SHP77 (cell line): ENCODE measurements at regions not wholly inside any gene's neighbourhood (a gene's known extent, or its start where the extent isn't known, plus 50 kb on each side); places are given as distances from the start of the nearest gene placed in this dataset.
"Not testable (repeated sequence)": the region's sequence is repeated elsewhere in the genome, so short reads cannot be mapped to it uniquely, and the experiment has no call there.

Experiments
- DNase-seq, 2 experiments: peaks; one replicate each; lab custom pipeline; 2025; lab: John Stamatoyannopoulos, UW

DNA sequence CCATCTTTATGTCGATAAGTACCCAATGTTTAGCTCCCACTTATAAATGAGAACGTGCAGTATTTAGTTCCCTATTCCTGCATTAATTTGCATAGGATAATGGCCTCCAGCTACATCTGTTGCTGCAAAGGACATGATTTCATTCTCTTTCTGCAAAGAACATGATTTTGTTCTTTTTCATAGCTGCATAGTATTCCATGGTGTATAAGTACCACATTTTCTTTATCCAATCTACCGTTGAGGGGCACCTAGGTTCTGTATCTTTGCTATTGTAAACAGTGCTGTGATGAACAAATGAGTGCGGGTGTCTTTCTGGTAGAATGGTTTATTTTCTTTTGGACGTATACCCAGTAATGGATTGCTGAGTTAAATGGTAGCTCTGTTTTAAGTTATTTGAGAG is 63.0 kb downstream of the HLX start:
- DNase-seq = no peak

DNA sequence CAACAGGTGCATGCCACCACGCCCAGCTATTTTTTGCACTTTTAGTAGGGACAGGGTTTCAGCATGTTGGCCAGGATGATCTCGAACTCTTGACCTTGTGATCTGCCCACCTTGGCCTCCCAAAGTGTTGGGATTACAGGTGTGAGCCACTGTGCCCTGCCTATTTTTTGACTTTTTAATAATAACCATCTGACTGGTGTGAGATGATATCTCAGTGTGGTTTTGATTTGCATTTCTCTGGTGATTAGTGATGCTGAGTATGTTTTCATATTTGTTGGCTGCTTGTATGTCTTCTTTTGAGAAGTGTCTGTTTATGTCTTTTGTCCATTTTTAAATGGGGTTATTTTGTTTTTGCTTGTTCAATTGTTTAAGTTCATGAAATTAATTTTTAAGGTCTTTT is 63.7 kb downstream of the HLX start:
- not testable (repeated sequence) for DNase-seq

DNA sequence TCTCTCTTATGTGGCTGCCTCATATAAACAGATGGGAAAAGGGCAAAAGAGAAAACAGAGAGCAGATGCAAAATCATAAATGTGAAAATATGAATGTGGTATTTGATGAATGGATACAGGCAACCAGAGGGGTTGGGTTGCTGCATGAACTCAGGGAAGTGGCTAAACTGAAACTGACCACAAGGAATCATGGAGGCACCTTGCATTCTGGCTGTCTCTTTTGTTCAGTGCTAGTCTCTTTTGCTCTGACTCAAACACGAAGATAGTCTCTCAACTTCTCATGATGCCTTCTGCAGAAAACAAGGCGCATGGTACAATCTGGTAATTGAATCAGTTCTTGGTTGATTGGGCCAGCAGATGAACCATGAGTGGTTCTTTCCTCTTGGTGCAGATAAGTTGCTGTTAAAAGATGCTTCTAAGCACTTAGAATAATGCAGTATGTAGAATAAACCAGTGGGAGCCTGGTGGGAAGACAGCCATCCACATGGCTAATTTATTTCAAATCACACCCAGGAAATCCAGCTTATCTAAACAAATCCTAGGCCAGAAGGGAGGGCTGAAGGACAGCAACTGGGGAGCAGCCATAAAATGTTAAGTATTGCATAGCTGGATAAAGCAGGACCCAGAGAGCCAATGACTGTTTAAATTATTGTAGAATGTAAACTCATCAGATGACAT is 64.2 kb downstream of the HLX start:
- no peak for DNase-seq

DNA sequence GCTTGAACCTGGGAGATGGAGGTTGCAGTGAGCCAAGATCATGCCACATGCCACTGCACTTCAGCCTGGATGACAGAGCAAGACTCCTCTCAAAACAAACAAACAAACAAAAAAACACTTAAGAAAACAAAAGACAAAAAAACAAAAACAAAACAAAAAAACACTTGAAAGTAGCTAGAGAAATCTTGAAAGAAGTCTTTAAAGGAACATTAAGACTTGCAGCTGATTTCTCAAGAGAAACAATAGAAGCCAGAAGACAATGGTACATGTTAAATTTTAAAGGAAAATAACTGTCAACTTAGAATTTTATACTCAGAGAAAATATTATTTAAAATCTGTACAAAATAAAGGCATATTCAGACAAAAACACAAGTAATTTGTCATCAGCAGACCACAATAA is 71.3 kb downstream of the HLX start:
- no peak for DNase-seq

DNA sequence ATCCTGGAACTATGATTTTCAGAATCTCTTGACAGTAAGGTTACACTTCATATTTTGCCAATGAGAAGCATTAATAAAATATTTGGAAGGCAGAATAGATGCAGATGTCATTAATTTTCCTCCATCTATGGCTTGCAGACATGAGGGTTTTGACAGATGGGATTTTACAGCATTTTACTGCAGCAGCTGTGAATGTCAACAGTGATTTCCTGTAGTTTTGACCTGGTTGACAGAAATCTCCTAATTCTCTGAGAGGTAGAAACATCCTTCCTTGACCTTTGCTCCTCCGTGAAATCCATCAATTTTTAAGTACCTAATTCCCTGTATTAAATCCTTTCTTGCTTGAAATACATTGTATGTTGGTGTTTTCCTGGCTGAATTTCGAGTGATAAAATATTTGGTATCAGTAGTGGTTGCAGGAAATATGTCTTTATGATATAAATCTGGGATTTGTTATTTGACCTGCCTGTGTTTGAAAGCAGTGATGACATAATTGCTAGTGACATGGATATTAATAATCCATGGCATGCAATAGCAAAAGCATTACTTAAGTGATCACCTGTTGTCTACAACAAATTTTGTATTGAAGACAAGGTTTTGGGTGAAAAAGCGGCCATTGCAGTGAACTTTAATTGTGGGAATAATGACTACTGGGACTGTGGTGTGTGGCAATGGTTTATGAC is 73.9 kb downstream of the HLX start:
- no peak for DNase-seq

DNA sequence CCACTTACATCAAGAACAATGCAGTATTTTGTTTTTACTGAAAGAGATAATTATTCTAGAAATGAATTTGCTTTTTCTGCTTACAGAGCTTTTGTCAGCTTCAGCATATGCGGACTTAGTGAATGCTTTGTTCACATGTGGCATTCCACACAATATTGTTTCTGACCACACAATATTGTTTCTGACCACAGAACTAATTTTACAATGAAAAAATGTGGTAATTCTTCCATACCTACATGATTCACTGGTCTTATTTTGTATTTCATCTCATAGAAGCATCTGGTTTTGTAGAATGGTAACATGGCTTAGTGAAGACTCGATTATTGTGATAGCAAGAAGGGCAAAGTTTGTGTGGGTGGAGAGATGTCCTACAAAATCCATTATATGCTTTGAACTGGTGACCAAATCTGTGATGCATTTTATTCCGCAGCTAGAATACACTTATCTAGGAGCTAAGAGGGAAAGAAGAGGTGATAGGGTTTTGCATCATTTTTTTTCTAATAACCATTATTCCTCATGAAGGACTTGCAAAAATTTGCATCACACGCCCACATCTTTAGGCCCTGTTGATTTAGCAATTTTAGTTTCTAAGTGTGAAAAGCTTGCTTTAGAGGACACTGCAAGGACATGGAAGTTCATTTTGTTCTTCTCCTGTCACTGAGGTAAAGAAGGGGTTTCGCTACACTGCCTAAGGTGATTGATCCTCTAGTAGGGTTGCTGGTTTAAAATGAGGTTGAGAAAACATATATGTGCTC is 75.3 kb downstream of the HLX start:
- no peak for DNase-seq

DNA sequence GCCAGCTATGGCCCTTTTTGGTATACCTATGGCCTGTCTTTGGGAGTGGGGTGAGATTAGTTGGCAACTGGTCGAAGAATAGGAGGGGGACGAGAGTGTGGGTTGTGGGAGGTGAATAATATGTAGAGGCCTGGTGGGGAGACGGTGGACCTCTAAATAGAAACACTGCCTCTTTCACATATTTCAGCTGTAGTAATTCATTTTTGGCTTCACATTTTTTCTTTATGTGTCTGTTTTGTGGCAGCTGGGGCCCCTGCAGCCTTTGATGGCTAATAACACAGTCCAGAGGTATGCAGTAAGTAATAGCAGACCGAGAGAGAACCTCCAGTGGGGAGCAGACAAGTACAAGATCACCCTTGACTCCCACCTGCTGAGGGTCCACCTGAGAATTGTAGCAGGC is 75.9 kb downstream of the HLX start:
- no peak for DNase-seq

DNA sequence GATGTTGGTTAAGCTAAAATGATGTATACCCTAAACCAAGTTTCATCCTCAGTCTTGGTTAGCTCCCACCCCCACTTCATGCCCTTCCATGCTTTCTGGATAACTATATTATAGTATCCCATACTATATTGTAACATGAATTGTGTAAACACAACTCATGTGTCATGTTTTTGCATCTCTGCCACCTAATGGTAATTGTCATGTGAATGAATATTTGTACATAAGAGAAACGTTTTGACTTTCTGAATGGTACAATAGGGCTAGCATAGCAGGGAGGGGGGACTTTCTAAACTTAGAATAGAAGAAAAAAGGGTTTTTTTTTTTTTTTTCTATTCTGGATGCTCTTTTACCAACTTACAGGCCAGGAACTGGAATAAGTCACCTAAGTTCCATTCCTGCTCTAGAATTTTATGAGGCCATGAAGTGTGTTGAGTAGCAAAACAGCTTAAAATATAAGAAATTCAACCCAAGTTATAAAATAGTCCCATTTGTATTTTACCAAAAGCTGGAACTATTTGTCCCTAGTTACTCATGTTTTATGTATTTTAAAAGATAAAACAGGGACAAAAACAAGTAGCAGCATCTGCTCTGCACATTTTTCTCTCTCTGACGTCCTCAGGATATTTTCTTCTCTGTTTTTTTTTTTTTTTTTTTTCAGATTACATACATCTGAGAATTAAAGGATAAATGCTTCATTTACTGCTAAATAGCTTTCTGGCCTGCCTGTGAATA is 77.4 kb downstream of the HLX start:
- no peak for DNase-seq

DNA sequence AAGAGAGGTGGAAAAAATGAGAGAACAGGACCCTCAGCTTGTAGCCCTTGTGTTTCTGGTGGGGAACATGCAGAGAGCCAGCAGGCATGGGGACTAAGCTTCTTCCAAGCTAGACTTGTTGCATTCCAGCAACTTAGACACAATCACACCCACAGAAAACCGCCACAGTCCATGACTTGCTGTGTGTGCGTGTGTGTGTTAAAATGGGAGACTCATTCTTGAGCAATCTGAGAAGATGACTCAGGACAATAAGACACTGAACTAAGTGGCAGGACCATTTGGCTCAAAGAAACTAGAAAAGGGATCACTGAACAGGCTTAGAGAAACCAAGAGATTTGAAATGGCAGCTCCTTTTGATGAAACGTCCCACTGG is 78.0 kb downstream of the HLX start:
- DNase-seq = no peak

DNA sequence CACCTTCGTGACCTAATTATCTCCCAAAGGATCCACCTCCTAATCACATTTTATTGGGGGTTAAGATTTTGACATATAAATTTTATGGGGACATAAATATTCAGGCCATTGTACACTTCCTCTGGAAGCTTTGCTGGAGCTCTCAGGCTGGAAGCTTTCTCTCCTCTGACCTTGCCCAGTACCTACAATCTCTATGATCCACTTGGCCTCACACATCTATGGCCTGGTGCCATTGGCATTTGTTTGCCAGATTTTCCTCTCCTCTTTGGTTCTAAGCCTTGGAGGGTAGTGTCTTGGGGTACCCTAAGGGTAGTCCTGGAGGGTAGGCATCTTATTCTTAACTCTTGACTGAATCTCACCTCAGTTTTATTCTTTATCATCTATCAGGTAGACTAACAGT is 79.0 kb downstream of the HLX start:
- no peak for DNase-seq

DNA sequence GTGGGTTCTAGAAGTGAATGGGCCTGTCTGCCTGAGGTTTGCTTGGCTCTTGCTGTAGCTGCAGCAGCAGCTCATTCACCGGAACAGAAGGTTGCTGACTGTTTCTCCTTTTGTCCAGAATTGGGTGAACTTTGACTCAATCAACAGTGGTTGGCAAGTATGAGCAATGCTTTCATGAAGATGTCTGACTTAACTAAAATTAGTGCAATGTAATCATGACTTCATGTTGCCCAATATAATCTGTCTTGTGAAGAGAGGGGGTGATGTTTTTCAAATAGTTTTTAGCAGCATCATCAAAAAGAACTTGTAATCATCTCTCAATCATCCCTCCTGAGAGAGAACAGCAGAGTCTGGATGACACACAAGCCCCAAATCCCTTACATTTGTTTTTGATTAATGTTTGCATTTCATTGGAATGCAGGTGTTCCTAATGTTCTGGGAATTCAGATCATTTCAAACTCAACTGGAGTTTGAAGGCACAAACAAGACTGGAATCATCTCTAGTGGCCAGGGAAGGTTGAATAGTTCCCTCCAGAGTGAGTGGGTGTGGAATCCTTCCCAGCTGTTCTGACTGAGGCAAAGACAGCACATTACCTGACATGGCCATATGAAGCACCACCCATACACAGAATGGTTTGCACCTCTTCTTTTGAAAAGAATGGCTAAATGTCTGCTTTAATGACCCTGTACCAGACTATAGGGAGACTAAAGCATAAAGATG is 82.9 kb downstream of the HLX start:
- DNase-seq = no peak

DNA sequence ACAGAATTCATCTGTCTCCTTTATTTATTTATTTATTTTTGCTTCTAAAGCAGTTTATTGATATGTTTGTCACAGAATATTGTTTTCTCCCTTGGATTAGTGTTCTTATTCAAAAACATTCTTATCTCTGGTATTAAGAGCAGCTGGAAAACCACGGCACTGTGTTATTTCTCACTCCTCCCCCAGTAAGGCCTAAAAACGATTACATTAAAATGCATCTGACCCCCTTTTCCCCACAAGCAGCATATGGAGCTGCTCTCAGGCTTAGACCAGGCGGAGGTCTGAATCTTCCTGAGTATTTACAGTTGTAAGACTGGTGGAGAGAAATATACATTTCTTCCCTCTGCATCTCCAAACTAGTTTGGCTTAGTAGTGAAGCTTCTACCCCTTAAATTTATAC is 86.8 kb downstream of the HLX start:
- no peak for DNase-seq

DNA sequence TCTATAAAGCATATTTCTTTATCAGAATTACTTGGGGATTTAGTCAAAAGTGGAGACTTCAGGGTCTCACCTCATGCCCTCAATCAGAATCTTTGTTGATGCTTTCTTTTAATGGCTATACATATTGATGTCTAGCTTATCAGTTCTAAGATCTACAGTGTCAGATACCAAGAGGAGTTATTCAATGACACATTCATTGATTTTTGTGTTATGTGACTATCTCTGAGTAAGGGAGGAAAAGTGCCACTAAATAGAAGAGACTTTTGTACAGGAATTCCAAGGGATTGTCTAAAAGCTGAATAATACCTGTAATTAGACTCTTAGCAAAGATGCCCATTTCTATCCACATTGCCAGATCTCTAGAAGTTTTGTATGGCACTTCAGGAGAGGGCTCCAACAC is 87.2 kb downstream of the HLX start:
- DNase-seq = no peak

DNA sequence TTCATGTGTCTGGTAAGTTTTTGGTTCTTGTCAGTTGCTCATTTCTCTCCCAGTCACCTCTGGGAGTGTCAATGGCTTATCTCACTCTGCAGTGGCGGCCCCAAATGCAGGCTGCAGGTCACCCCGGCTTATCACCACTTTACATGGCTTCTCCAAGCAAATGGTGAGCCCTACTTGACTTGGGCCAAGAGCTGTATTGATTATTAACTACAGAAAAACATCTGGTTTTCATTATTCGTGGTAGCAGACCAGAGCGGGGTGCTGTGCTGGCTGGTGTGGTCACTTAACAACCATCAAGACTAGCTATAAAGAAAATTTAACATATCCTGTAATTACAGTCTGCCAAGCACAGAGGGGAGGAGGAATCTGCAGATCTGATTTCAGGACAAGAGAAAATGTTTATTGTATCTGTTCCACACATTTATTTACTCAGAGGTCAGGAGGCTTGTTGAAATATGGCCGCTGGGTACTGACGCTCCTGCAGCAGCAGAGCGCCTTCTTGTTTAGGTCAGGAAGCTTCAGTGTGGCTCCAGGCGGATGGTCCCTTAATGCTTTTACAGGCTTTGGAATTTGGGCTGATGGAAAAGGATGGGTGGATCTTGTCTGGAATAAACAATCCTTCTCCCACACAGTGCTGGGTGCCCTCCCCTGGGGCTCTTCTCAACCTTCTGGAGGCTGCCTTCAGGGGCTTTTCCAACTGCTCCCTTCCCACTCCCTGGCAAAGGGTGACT is 87.8 kb downstream of the HLX start:
- DNase-seq = no peak

DNA sequence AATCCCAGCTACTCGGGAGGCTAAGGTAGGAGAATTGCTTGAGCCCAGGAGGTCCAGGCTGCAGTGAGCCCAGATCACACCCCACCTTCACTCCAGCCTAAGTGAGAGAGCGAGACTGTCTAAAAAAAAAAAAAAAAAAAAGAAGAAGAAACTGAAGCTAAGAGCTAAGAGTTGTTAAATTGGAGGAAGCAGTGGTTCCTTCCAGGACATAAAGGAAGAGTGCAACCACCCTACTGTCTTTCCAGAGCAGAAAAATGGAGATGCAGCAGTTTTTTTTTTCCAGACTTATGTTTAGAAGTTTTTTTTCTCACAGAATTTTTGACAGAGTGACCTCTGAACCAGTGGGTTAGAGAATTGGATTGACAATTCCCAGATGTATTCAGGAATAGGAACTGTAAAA is 88.7 kb downstream of the HLX start:
- no peak for DNase-seq

DNA sequence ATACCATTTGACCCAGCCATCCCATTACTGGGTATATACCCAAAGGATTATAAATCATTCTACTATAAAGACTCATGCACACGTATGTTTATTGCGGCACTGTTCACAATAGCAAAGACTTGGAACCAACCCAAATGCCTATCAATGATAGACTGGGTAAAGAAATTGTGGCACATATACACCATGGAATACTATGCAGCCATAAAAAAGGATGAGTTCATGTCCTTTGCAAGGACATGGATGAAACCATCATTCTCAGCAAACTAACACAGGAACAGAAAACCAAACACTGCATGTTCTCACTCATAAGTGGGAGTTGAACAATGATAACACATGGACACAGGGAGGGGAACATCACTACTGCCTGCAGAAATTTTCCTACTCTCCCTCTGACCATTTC is 90.0 kb downstream of the HLX start:
- DNase-seq = not testable (repeated sequence)

DNA sequence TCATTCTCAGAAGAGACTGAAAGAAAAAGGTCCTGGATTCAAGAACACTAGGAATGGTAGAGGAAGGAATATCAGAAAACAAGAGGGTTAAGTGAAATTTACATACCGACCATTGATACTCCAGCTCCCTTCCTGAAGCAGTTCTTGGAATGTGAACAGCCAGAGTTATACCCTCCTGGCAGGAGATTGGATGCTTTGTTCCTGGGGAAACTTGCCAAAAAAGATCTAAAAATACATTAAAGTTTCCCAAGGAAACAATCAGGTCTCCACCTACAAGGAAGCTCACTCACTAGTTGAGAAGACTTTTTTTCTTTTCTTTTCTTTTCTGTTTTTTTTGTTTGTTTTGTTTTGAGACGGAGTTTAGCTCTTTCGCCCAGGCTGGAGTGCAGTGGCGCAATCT is 91.1 kb downstream of the HLX start:
- no peak for DNase-seq

DNA sequence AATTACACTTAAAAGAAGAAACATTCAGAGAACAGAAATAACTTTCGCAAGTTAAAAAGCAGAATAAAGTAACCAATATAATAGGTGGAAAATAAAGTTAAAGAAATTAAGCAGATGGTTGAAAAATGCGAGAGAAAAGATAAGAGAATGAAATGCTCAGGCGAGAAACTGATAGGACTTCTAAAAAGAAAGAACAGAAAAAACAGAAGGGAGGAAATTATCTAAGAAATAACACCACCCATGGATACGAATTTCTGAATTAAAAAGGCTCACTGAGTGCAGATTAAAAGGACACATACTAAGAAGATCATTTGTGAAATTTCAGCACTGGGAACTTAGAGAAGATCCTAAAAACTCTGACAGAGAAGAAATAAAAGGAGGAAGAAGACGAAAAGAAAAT is 92.0 kb downstream of the HLX start:
- no peak for DNase-seq

DNA sequence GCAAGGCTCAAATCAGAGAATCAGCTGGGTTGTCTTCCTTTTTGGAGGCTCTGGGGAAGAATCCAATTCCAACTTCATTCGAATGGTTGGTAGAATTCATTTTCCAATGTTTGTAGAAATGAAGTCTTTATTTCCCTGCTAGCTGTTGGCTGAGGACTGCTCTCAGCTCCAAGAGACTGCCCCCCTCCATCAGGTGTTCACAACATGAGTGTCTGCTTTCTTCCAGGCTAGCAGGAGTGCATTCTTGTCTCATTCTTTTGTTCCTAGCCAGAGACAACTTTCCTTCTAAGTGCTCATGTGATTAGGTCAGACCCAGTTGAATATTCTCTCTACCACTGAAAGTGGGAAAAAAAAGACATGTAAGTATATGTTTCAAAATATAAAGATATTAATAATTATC is 95.2 kb downstream of the HLX start:
- no peak for DNase-seq

DNA sequence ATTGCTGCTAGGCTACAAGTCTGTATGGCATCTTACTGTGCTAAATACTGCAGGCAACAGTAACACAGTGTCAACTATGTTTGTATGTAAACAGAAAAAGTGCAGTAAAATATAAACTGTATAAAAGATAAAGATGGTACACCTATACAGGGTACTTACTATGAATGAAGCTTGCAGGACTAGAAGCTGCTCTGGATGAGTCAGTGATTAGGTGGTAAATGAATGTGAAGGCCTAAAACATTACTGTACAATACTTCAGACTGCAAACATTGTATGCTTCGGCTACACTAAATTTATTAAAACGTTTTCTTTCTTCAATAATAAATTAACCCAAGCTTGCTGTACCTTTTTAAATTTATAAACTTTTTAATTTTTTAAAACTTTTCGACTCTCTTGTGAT is 97.1 kb downstream of the HLX start:
- DNase-seq = no peak

DNA sequence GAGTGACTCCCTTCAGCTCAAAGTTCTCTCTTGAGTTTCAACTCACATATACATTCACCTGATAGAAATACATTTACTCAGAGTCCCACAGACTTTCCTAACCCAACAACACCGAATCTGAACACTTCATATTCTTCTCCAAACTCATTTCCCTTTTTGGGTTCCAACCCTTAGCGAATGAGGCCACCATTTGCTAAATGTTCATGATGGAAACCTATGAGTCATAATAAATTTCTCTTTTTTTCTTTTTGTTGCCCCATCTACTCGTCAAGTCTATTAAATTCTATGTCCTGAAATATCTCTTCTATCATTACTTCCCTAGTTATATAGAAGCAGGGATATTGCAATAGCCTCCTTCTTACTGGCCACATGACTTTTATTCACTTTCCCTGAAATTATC is 100.1 kb downstream of the HLX start:
- DNase-seq = no peak
